ENCODE measurements at regions not wholly inside any gene's neighbourhood (a gene's known extent, or its start where the extent isn't known, plus 50 kb on each side); places are given as distances from the start of the nearest gene placed in this dataset.
A peak's percentile ranks its signal among the peaks of the same experiment; 100 is the strongest.
"Not testable (repeated sequence)": the region's sequence is repeated elsewhere in the genome, so short reads cannot be mapped to it uniquely, and the experiment has no call there.

DNA sequence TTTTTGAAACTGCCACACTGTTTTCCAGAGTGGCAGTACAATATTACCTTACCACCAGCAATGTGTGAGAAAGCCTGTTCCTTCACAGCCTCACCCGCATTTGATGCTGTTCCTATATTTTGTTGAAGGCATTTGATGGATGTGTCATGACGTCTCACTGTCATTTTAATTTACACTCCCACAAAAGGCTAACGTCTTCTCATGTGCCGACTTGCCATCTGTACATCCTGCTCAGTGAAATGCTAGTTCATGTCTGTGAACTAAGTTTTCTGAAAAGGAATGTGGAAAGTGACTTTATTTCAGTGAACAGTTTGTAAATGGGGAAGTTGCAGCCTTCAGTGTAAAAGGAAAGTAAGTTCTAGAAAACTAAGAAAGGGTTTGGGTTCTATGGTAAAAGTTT lies 131.6 kb downstream of the KCNJ12 start:
- POLR2A ChIA-PET; DNase-seq; H3K36me3 Mint-ChIP-seq; H3K27ac Mint-ChIP-seq; H3K4me3 Mint-ChIP-seq; CTCF ChIA-PET; H3K9me3 Mint-ChIP-seq; intact Hi-C loops (cut with micrococcal nuclease): not testable (repeated sequence)
- peaks cover 14% of the 10 kb centered on the region for H3K4me1 Mint-ChIP-seq (ENCODE audit: low read depth)
- peaks cover 26% of the 10 kb centered on the region for H3K27me3 Mint-ChIP-seq

DNA sequence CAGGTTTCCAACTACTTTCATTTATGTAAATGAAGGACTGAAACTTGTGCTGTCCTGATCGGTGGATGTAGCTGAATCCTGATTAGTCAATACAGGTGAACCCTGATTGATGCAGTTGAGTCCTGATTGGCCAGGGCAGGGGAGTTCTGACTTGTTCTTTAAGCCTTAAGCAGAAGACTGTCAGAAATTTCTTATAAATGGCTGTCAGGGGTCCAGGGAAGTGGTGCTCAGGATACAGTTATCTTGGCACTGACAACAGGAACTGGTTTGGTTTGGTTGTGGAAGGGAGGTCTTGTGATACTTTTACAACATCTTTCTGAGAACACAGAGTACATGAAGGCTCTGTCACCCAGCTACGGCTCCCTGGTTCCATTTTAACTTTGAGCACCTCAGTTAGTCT lies 132.1 kb downstream of the KCNJ12 start:
- H3K36me3 Mint-ChIP-seq = no peaks in the 10 kb centered on the region
- H3K27me3 Mint-ChIP-seq = peaks cover 26% of the 10 kb centered on the region
- intact Hi-C loops (cut with micrococcal nuclease) = no loop called here
- H3K4me3 Mint-ChIP-seq = no peak overlapping the region
- CTCF ChIA-PET = no interaction called here
- no peak overlapping the region for H3K27ac Mint-ChIP-seq
- POLR2A ChIA-PET = no interaction called here
- peaks cover 16% of the 10 kb centered on the region for H3K4me1 Mint-ChIP-seq (ENCODE audit: low read depth)
- DNase-seq = no peak
- no peaks in the 10 kb centered on the region for H3K9me3 Mint-ChIP-seq

DNA sequence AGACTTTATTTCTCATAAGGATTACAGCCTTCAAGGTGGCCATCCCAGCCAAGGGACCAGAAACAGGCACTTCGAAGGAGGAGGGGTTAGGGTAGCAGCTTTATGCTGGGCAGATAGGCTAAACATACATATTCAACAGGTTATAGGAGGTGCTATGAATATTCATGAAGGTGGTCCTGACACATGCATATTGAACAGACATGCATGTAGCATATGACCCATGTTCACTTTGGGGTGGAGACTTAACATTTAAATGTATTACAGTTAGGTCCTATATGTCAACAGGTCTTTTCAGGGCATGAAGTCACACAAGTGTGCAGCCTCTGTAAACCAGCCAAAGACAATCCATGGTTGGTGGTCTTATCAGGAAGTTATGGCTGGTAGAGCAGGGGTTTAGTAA lies 133.2 kb downstream of the KCNJ12 start:
- Mint-ChIP-seq H3K4me1 (ENCODE audit: low read depth) (peaks cover 16% of the 10 kb centered on the region), H3K27me3 (peaks cover 23% of the 10 kb centered on the region)
- intact Hi-C loops (cut with micrococcal nuclease); H3K27ac Mint-ChIP-seq; H3K9me3 Mint-ChIP-seq; H3K4me3 Mint-ChIP-seq; POLR2A ChIA-PET; H3K36me3 Mint-ChIP-seq; DNase-seq: not testable (repeated sequence)
- CTCF ChIA-PET = interaction anchor here (1.8 to 2.4 kb wide), 2 partner anchors 52 to 229 kb away, joined by 6 to 15 read pairs; no protein-coding TSS in a partner anchor

DNA sequence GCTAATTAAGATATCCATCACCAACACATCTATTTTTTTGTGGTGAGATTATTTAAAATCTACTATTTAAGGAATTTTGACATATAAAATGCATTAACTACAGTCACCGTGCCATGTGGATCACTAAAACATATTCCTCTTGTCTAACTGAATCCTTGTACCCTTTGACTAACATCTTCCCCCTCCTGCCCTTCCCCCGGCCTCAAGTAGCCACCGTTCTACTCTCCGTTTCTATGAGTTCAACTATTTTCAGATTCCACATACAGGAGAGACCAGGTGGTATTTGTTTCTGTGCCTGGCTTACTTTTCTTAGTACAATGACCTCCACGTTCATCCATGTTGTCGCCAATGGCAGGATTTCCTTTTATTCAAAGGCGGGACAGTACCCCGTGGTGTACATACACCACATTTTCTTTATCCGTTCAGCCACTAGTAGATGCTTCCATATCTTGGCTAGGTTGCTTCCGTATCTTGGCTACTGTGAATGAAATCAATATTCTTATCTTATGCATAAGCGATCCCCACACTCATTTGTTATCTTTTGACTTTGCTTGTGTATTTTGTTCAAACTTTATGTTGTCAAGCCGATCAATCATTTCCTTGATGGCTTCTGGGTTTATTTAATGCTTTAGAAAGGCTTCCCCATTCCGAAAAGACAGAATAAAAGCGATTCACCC lies 134.7 kb downstream of the KCNJ12 start:
- H3K36me3 Mint-ChIP-seq = no peaks in the 10 kb centered on the region
- ChIA-PET CTCF (interaction anchor here (0.6 to 5.9 kb wide), 16 partner anchors 12 to 411 kb away, joined by 3 to 95 read pairs (median 7); no protein-coding TSS in a partner anchor), POLR2A (interaction anchor here (2.5 kb wide), 1 partner anchor 54 kb away, joined by 11 read pairs; no protein-coding TSS in a partner anchor)
- intact Hi-C loops (cut with micrococcal nuclease) = loop anchor here (1.0 to 5.0 kb wide), 4 partner anchors 54 to 392 kb away; no protein-coding TSS in a partner anchor
- DNase-seq = no peak
- H3K4me1 Mint-ChIP-seq (ENCODE audit: low read depth) = peaks cover 16% of the 10 kb centered on the region
- H3K4me3 Mint-ChIP-seq = peak overlapping the region; percentile 61
- H3K27ac Mint-ChIP-seq = no peak overlapping the region
- H3K27me3 Mint-ChIP-seq = peaks cover 23% of the 10 kb centered on the region
- H3K9me3 Mint-ChIP-seq = no peaks in the 10 kb centered on the region

DNA sequence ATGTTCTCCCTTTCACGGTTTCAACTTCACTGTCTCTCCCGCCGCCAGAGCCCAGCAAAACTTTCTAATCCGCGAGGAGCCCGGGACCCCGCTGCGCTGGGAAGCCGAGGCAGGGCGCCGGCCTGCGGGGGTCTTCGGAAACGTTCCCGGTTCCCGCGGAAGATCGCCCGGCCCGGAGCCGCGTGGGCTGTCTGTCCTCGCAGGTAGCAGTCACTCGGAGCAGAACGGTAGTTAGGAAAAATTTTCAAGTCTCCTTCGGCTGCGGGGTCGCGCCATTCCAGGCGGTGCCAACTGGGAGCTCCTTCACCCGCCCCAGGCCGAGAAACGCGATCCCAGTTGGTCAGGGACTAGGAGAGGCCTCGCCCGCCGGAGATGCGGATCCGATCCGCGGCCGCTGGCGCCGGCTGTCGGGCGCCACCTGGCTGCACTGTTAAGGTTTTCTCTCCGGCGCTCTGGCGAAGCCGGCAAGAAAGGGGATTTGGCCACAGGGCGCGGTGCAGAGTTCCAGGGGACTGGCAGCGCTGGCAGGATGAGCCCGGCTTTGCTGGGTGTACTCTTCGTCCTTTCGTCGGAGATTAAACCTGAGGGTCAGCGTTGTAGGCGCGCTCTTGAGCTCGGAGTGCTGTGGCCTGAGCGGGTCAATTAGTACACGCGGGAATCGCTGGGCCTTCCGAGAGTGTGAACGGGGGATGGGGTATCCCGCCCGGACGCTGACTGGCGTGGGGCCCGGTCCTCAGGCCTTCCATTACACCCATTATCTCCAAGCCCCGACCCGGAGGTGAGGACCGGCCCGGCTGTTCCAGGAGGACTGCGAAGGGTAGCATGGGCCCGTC lies 135.4 kb downstream of the KCNJ12 start:
- Mint-ChIP-seq H3K27me3 (peaks cover 23% of the 10 kb centered on the region), H3K27ac (no peak overlapping the region), H3K9me3 (no peaks in the 10 kb centered on the region), H3K4me3 (peak overlapping the region; percentile 61), H3K4me1 (ENCODE audit: low read depth) (peaks cover 16% of the 10 kb centered on the region), H3K36me3 (no peaks in the 10 kb centered on the region)
- POLR2A ChIA-PET = interaction anchor here (2.5 kb wide), 1 partner anchor 54 kb away, joined by 11 read pairs; no protein-coding TSS in a partner anchor
- peak; percentile 78 for DNase-seq
- intact Hi-C loops (cut with micrococcal nuclease) = loop anchor here (1.0 to 5.0 kb wide), 4 partner anchors 54 to 392 kb away; no protein-coding TSS in a partner anchor
- CTCF ChIA-PET = interaction anchor here (0.6 to 5.9 kb wide), 16 partner anchors 11 to 412 kb away, joined by 3 to 95 read pairs (median 4); no protein-coding TSS in a partner anchor

DNA sequence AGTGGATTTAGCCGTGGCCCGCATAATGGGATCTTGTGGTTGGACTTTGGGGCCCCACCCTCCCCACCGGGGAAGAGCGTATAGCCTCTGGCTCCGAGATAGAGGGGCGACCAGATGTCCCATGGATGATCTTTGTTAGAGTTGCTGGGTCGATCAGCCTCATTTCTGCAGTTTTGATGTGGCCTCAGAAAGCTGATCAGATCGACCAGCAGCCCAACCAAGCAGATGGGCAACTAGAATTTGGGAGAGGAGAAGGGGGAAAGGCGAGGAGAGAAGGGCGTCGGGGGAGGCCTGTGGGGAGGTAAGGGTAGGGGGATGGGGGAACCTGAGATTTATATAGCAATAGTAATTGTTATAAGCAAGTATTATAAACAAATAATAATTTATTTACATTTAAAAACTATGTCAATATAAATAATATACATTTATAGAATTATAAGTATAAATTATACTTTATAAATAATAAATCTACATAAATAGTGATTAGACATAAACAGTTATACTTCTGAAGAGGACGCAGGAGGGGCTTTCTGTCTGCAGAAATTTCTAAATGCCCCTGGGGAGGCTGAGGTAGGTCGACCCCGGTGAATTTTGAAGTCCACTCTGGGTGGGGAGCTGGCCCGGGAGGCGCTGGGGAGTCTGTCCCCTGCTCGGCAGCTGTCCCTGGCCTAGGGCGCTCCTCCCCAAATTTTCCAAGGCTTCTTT lies 136.3 kb downstream of the KCNJ12 start:
- POLR2A ChIA-PET = interaction anchor here (2.5 kb wide), 1 partner anchor 55 kb away, joined by 11 read pairs; no protein-coding TSS in a partner anchor
- no peaks in the 10 kb centered on the region for H3K9me3 Mint-ChIP-seq
- peaks cover 16% of the 10 kb centered on the region for H3K4me1 Mint-ChIP-seq (ENCODE audit: low read depth)
- CTCF ChIA-PET = interaction anchor here (0.7 to 5.9 kb wide), 20 partner anchors 12 to 569 kb away, joined by 3 to 95 read pairs (median 6); no protein-coding TSS in a partner anchor
- no peak for DNase-seq
- intact Hi-C loops (cut with micrococcal nuclease) = loop anchor here (1.0 to 5.0 kb wide), 2 partner anchors 60 to 190 kb away; no protein-coding TSS in a partner anchor
- H3K27me3 Mint-ChIP-seq = peaks cover 23% of the 10 kb centered on the region
- H3K4me3 Mint-ChIP-seq = no peak overlapping the region
- no peak overlapping the region for H3K27ac Mint-ChIP-seq
- H3K36me3 Mint-ChIP-seq = no peaks in the 10 kb centered on the region

DNA sequence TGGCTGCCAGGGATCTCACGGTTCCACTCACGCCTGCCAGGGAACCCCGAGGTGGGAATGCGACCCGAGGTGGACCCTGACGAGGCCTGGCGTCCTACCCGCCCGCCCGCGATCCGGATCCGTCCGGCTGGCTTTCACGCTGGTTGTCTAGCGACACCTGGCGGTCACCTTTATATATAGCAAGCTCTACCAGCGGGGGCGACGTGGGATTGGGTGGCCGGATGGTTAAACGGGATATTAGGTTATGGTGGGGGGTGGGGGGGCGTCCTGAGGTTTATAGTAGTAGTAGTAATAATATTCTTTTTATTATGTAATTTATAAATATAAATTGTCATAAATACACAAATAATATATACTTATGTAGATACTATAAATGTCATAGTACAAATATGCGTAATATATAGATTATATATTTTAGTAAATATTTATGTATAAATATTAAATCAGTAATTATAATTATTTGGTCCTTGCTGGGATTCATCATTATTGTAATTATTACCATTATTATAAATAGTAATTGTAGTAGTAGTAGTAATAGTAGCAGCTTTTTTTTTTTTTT lies 136.9 kb downstream of the KCNJ12 start:
- intact Hi-C loops (cut with micrococcal nuclease) = loop anchor here (1.0 to 5.0 kb wide), 2 partner anchors 61 to 191 kb away; no protein-coding TSS in a partner anchor
- Mint-ChIP-seq H3K4me1 (ENCODE audit: low read depth) (peaks cover 16% of the 10 kb centered on the region), H3K36me3 (no peaks in the 10 kb centered on the region), H3K27me3 (peaks cover 25% of the 10 kb centered on the region), H3K9me3 (no peaks in the 10 kb centered on the region), H3K27ac (no peak overlapping the region), H3K4me3 (peak overlapping the region; percentile 34)
- CTCF ChIA-PET = interaction anchor here (0.6 to 5.9 kb wide), 18 partner anchors 12 to 569 kb away, joined by 3 to 95 read pairs (median 6); no protein-coding TSS in a partner anchor
- DNase-seq = peak; percentile 78
- POLR2A ChIA-PET = interaction anchor here (2.5 kb wide), 1 partner anchor 56 kb away, joined by 11 read pairs; no protein-coding TSS in a partner anchor

DNA sequence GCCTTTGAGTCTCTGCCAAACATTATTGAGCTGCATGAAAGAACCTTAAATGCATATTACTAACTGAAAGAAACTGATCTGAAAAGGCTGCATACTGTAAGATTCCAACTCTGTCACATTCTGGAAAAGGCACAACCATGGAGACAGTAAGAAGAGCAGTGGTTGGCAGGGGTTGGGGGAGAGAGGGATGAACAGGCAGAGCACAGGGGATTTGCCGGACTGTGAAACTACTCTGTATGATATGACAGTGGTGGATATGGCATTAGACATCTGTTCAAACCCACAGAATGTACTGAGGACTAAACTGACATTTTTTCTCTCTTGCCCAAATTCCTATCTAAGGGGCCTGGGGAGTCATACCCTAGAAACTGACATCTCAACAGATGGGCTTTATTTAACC lies 138.4 kb downstream of the KCNJ12 start:
- Mint-ChIP-seq H3K27me3 (peaks cover 21% of the 10 kb centered on the region), H3K4me1 (ENCODE audit: low read depth) (peaks cover 16% of the 10 kb centered on the region)
- H3K27ac Mint-ChIP-seq, DNase-seq, POLR2A ChIA-PET, H3K4me3 Mint-ChIP-seq, H3K9me3 Mint-ChIP-seq, H3K36me3 Mint-ChIP-seq: not testable (repeated sequence)
- intact Hi-C loops (cut with micrococcal nuclease) = loop anchor here (5.0 kb wide), 1 partner anchor 192 kb away; no protein-coding TSS in a partner anchor
- CTCF ChIA-PET = interaction anchor here (1.0 to 5.9 kb wide), 3 partner anchors 58 to 419 kb away, joined by 3 to 95 read pairs (median 36); no protein-coding TSS in a partner anchor

DNA sequence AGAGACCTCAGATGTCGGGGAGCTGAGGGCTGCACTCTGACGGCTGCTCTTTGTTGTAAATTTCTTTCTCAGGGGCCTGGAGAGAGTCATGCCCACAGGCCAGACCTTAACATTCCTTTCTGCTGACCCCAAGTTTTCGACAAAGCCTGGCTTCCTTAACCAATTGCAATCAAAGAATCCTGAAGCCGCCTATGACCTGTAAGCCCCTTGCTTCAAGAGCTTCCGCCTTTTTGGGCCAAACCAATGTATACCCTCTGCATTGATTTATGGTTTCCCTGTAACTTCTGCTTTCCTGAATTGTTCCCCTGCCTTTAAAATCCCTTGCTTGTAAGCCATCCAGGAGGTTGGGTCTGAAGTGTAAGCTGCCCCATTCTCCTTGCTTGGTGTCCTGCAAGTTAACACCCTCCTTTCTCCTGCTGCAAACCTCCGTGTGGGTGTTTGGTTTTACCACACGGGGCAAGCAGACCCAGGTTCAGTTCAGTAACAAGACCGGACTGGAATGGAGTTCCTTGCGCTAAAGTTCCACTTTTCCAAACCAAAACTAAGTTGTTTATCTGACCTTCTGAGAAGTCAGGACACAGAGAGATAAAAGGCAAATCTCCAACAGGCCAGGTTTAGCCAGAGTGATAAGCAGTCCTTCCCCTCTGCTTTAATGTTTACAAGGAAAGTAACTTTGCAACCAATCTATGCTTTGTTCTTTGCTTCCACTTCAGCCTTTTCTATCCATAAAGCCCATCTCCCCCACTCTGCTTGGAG lies 141.6 kb downstream of the KCNJ12 start:
- no peak overlapping the region for H3K27ac Mint-ChIP-seq
- CTCF ChIA-PET = interaction anchor here (1.4 kb wide), 1 partner anchor 398 kb away, joined by 3 read pairs; no protein-coding TSS in a partner anchor
- H3K9me3 Mint-ChIP-seq = no peaks in the 10 kb centered on the region
- POLR2A ChIA-PET = no interaction called here
- H3K27me3 Mint-ChIP-seq = peaks cover 5% of the 10 kb centered on the region
- H3K4me1 Mint-ChIP-seq (ENCODE audit: low read depth) = peaks cover 2% of the 10 kb centered on the region
- intact Hi-C loops (cut with micrococcal nuclease) = no loop called here
- DNase-seq = no peak
- no peak overlapping the region for H3K4me3 Mint-ChIP-seq
- no peaks in the 10 kb centered on the region for H3K36me3 Mint-ChIP-seq

DNA sequence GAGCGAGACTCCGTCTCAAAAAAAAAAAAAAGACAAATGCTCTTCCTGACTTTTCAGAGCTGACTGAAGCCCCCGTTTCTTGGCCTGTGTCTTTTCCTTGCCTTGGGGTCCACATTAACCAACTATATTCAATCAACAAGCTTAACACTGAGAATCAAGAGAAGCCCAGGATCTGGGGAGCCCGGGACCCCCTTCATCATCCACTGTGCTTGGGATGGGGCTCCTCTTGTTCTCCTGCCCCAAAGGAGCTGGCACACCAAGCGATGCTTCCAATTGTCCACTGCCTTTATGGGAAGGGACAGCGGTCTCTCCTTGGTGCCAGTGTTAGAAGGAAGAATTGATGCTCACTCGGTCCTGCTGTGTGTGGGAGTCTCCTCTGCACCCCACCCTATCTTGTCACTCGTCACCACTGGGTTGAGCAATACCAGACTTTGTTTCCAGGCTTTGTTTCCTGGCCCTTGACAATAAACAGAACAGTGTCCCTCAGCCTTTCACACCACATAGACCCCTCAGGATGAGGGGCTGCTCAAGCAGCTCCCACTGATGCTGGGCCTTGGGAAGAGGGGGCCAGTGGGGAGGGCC lies 146.7 kb downstream of the KCNJ12 start:
- Mint-ChIP-seq H3K9me3 (no peaks in the 10 kb centered on the region), H3K4me3 (no peak overlapping the region), H3K27ac (no peak overlapping the region), H3K27me3 (peaks cover 7% of the 10 kb centered on the region), H3K4me1 (ENCODE audit: low read depth) (no peaks in the 10 kb centered on the region), H3K36me3 (no peaks in the 10 kb centered on the region)
- no peak for DNase-seq
- intact Hi-C loops (cut with micrococcal nuclease) = no loop called here
- ChIA-PET POLR2A (no interaction called here), CTCF (no interaction called here)
